Right forelimb (tissue), 1 donor: ENCODE measurements at regions not wholly inside any gene's neighbourhood (a gene's known extent, or its start where the extent isn't known, plus 50 kb on each side); places are given as distances from the start of the nearest gene placed in this dataset.

ENCODE experiments used
- DNase-seq: peaks from one replicate; pipeline ENCODE4 v3.0.0-alpha.2; 2018

- DNase-seq: no peak
Measured at GRCh38 chr2:13019781-13020180, 303.0 kb downstream of the TRIB2 start.

- DNase-seq: no peak
Measured at GRCh38 chr2:13020469-13020868, 303.7 kb downstream of the TRIB2 start.

GRCh38 chr2:13021470-13021957 is 304.8 kb downstream of the TRIB2 start:
- no peak for DNase-seq

GRCh38 chr2:13030606-13031005 is 313.9 kb downstream of the TRIB2 start:
- DNase-seq: no peak

- no peak for DNase-seq
Measured at GRCh38 chr2:13034861-13035260, 318.1 kb downstream of the TRIB2 start.

- no peak for DNase-seq
Measured at GRCh38 chr2:13035866-13036265, 319.1 kb downstream of the TRIB2 start.

GRCh38 chr2:13040043-13040442 is 323.3 kb downstream of the TRIB2 start:
- DNase-seq: no peak

GRCh38 chr2:13046557-13047165 is 329.9 kb downstream of the TRIB2 start:
- DNase-seq: no peak

GRCh38 chr2:13050764-13051163 is 334.0 kb downstream of the TRIB2 start:
- DNase-seq: no peak

- DNase-seq: no peak
Measured at GRCh38 chr2:13052547-13052946, 335.8 kb downstream of the TRIB2 start.

- no peak for DNase-seq
Measured at GRCh38 chr2:13056259-13056843, 339.6 kb downstream of the TRIB2 start.

- no peak for DNase-seq
Measured at GRCh38 chr2:13057671-13058070, 340.9 kb downstream of the TRIB2 start.

GRCh38 chr2:13066676-13067075 is 349.9 kb downstream of the TRIB2 start:
- DNase-seq: no peak

GRCh38 chr2:13067508-13067907 is 350.8 kb downstream of the TRIB2 start:
- DNase-seq: no peak

- no peak for DNase-seq
Measured at GRCh38 chr2:13089971-13090370, 373.2 kb downstream of the TRIB2 start.

GRCh38 chr2:13091455-13091854 is 374.7 kb downstream of the TRIB2 start:
- no peak for DNase-seq

GRCh38 chr2:13091861-13092378 is 375.2 kb downstream of the TRIB2 start:
- DNase-seq: no peak

GRCh38 chr2:13093416-13093991 is 376.8 kb downstream of the TRIB2 start:
- no peak for DNase-seq

GRCh38 chr2:13102397-13103063 is 385.8 kb downstream of the TRIB2 start:
- DNase-seq: no peak

- DNase-seq: no peak
Measured at GRCh38 chr2:13103151-13103550, 386.4 kb downstream of the TRIB2 start.

GRCh38 chr2:13103778-13104493 is 387.2 kb downstream of the TRIB2 start:
- no peak for DNase-seq

GRCh38 chr2:13104723-13105122 is 388.0 kb downstream of the TRIB2 start:
- DNase-seq: no peak

GRCh38 chr2:13106302-13106701 is 389.6 kb downstream of the TRIB2 start:
- no peak for DNase-seq
